Ovary (tissue), 7 donors: ENCODE measurements at regions not wholly inside any gene's neighbourhood (a gene's known extent, or its start where the extent isn't known, plus 50 kb on each side); places are given as distances from the start of the nearest gene placed in this dataset.
"Not testable (repeated sequence)": the region's sequence is repeated elsewhere in the genome, so short reads cannot be mapped to it uniquely, and the experiment has no call there.

Experiments used
- DNase-seq, 5 donors: peaks; one replicate each; pipeline ENCODE4 v3.0.0-alpha.2; 2019 to 2020
- H3K27ac ChIP-seq, 2 donors: fragments of 200-600 bp; one replicate each; pipeline versions ENCODE4 v1.5.1 to v1.8.0; 2019 to 2022
- H3K27me3 ChIP-seq: fragments of 200-600 bp; one replicate; pipeline ENCODE4 v1.8.0; 2022
- H3K36me3 ChIP-seq: fragments of 200-600 bp; sonication (generic); one replicate; pipeline ENCODE4 v1.5.1; 2019
- H3K4me1 ChIP-seq: one replicate; pipeline ENCODE4 v1.8.1; 2013; ENCODE audit warnings: mild to moderate bottlenecking, moderate library complexity; ENCODE audit not compliant: insufficient read depth
- H3K4me3 ChIP-seq: fragments of 200-600 bp; sonication (generic); one replicate; pipeline ENCODE4 v1.5.1; 2017
- H3K9me3 ChIP-seq, 2 donors: fragments of 200-600 bp in 1 of 2; sonication (generic) in 1 of 2; one replicate each; pipeline versions ENCODE4 v1.5.1 to v1.8.1; 2013 to 2019; ENCODE audit warnings: mild to moderate bottlenecking in 1 of 2, moderate library complexity in 1 of 2
- CTCF ChIP-seq, 3 donors: fragments of 450-650 bp in 2 of 3; fragments of 200-600 bp in 1 of 3; IDR thresholded peaks; one replicate each; pipeline versions ENCODE4 v1.5.1 to v1.8.0; 2016 to 2022; ENCODE audit warnings: antibody characterized with exemption in 3 of 3, mild to moderate bottlenecking in 1 of 3
- EP300 ChIP-seq: sonication (generic); formaldehyde crosslinking; IDR thresholded peaks from one replicate; pipeline ENCODE4 v1.6.1; 2017; ENCODE audit warnings: antibody characterized with exemption
- POLR2A ChIP-seq: fragments of 450-650 bp; IDR thresholded peaks from one replicate; pipeline ENCODE4 v1.6.1; 2017; ENCODE audit warnings: antibody characterized with exemption, mild to moderate bottlenecking, moderate library complexity
- WGBS, 3 donors: extraction: QIAGEN DNeasy Blood & Tissue Kit in 1 of 3; methylation state at CpG; one replicate each; pipeline versions ENCODE4 v1.1.5 to v1.1.7; 2013 to 2017; 5-methylcytosine and 5-hydroxymethylcytosine counted together
- intact Hi-C, 4 donors: fragments of 100-400 bp; cut with DNase I; formaldehyde crosslinking; loops; one replicate each; pipeline versions ENCODE4 v1.11.0 to v1.15.1; 2022 to 2023
- donor health status: DM: no; HTN: no; CAD: no; lungs with moderate emphysema.
- donor health status: DM: no; HTN: no; CAD: no.
- donor health status: Bipolar disorder and iron deficiency.
- donor health status: DM: no; HTN: no; CAD: no.
- donor health status: DM: yes; HTN: yes; CAD: no.

DNA sequence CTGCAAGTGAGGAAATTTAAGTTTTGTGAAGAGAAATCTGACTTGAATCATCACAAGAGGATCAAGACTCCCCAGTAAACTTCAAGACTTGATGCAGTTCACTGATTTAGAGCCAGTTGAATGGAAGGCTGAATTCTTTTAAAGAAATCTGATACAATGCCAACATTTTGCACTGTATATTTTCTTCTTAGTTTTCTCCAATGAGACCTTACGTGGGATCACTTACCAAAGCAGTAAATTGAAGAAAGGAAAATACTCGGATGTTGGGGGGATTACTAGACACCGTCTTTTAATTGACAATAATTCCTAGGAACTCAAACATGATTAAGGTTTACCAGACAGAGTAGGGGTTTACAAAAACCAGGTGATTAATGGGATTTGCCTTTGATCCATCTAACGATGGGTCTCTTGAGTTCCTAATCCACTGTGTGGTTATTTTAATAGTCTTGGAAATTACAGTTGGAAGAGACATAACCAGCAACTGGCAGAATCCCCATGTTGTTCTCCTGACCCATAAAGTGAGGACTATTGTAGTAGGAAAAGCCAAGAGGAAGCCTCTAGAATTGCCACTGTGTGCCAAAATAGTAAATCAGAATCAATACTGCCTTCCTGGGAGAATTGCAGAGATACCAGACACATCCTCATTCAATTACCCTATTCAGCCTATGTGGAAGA lies 354.5 kb downstream of the PID1 start:
- intact Hi-C loops, result no loop called here
- no peak for DNase-seq
- TF ChIP-seq POLR2A (no peak), CTCF (IDR thresholded peaks at IDR 0.05) (no peak), EP300 (no peak)
- H3K36me3 ChIP-seq, result no peaks in the 10 kb centered on the region
- H3K4me1 ChIP-seq, result no peaks in the 10 kb centered on the region
- H3K4me3 ChIP-seq, result no peak overlapping the region
- WGBS, 3 donors, result 54 to 68% (median 64%) methylated on average over 4 of the region's 4 CpGs
- no peaks in the 10 kb centered on the region for H3K9me3 ChIP-seq
- H3K27me3 ChIP-seq, result no peaks in the 10 kb centered on the region
- H3K27ac ChIP-seq, result no peak overlapping the region

- Histone ChIP-seq H3K36me3 (no peaks in the 10 kb centered on the region), H3K27ac (no peak overlapping the region), H3K27me3 (no peaks in the 10 kb centered on the region), H3K9me3 (no peaks in the 10 kb centered on the region), H3K4me1 (no peaks in the 10 kb centered on the region), H3K4me3 (no peak overlapping the region)
- intact Hi-C loops, result no loop called here
- WGBS, 3 donors, result 63 to 70% (median 66%) methylated on average over 3 of the region's 3 CpGs
- TF ChIP-seq CTCF (IDR thresholded peaks at IDR 0.05) (no peak), EP300 (no peak), POLR2A (no peak)
- no peak for DNase-seq
Measured at GRCh38 chr2:228913176-228913575, 357.9 kb downstream of the PID1 start.

DNA sequence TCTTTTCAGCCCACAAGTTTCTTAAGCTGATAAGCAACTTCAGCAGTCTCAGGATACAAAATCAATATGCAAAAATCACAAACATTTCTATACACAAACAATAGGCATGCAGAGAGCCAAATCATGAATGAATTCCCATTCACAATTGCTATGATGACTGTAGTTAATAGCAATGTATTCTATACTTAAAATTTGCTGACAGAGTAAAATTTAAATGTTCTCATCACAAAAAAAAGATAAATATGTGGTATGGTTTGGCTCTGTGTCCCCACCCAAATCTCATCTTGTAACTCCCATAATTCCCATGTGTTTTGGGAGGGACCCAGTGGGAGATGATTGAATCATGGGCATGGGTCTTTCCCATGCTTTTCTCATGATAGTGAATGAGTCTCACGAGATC lies 360.2 kb downstream of the PID1 start:
- H3K4me1 ChIP-seq, intact Hi-C loops, H3K36me3 ChIP-seq, H3K4me3 ChIP-seq, DNase-seq, H3K27me3 ChIP-seq, H3K9me3 ChIP-seq, H3K27ac ChIP-seq: not testable (repeated sequence)
- WGBS, 3 donors, result 86 to 92% (median 87%) methylated on average over 1 of the region's 1 CpG

- TF ChIP-seq POLR2A, result no peak
- TF ChIP-seq EP300, result no peak
- no peak for TF ChIP-seq CTCF (IDR thresholded peaks at IDR 0.05)
- Histone ChIP-seq H3K27me3 (no peaks in the 10 kb centered on the region), H3K9me3 (no peaks in the 10 kb centered on the region), H3K4me3 (no peak overlapping the region), H3K36me3 (no peaks in the 10 kb centered on the region), H3K27ac (no peak overlapping the region), H3K4me1 (no peaks in the 10 kb centered on the region)
- WGBS, 3 donors, result 21 to 26% (median 23%) methylated on average over 3 of the region's 3 CpGs
- intact Hi-C loops, result no loop called here
- no peak for DNase-seq
Measured at GRCh38 chr2:228902176-228902575, 368.9 kb downstream of the PID1 start.

GRCh38 chr2:228901531-228901930 lies 369.6 kb downstream of the PID1 start:
- no peak for TF ChIP-seq POLR2A
- no peak for TF ChIP-seq CTCF (IDR thresholded peaks at IDR 0.05)
- no peak for TF ChIP-seq EP300
- Histone ChIP-seq H3K9me3 (no peaks in the 10 kb centered on the region), H3K4me1 (no peaks in the 10 kb centered on the region), H3K27ac (no peak overlapping the region), H3K4me3 (no peak overlapping the region), H3K36me3 (no peaks in the 10 kb centered on the region), H3K27me3 (no peaks in the 10 kb centered on the region)
- 71 to 89% (median 78%) methylated on average over 1 of the region's 1 CpG for WGBS, 3 donors
- intact Hi-C loops, result no loop called here
- DNase-seq, result no peak
